Stimulated activated naive CD8-positive, alpha-beta T cell treated with anti-CD3 and anti-CD28 coated beads, Interleukin-15, amount 100 ng/mL, for 72 hours (primary cell): ENCODE measurements at regions not wholly inside any gene's neighbourhood (a gene's known extent, or its start where the extent isn't known, plus 50 kb on each side); places are given as distances from the start of the nearest gene placed in this dataset.

Experiments used
- ATAC-seq: fragments of 150-1000 bp; cut with Tn5 transposase; 2 replicates; pipeline ENCODE4 v1.10.0; 2021; ENCODE audit warnings: mild to moderate bottlenecking, moderate library complexity
- DNase-seq, 2 donors: peaks; one replicate each; pipeline ENCODE4 v3.0.0; 2021 to 2022
- H3K27ac Mint-ChIP-seq, 2 donors: one replicate each; pipeline ENCODE4 v1.8.0; 2022; ENCODE audit warnings: mild to moderate bottlenecking in 2 of 2, mixed read lengths in 2 of 2, moderate library complexity in 2 of 2
- H3K27me3 Mint-ChIP-seq: one replicate; pipeline ENCODE4 v1.8.0; 2022; ENCODE audit warnings: mixed read lengths
- H3K4me1 Mint-ChIP-seq: one replicate; pipeline ENCODE4 v1.8.0; 2022; ENCODE audit warnings: mild to moderate bottlenecking, mixed read lengths
- H3K4me3 Mint-ChIP-seq, 2 donors: one replicate each; pipeline ENCODE4 v1.8.0; 2022; ENCODE audit warnings: mild to moderate bottlenecking in 2 of 2, mixed read lengths in 2 of 2, moderate library complexity in 1 of 2
- H3K9me3 Mint-ChIP-seq, 2 donors: one replicate each; pipeline ENCODE4 v1.8.0; 2022; ENCODE audit warnings: mixed read lengths in 2 of 2

DNA sequence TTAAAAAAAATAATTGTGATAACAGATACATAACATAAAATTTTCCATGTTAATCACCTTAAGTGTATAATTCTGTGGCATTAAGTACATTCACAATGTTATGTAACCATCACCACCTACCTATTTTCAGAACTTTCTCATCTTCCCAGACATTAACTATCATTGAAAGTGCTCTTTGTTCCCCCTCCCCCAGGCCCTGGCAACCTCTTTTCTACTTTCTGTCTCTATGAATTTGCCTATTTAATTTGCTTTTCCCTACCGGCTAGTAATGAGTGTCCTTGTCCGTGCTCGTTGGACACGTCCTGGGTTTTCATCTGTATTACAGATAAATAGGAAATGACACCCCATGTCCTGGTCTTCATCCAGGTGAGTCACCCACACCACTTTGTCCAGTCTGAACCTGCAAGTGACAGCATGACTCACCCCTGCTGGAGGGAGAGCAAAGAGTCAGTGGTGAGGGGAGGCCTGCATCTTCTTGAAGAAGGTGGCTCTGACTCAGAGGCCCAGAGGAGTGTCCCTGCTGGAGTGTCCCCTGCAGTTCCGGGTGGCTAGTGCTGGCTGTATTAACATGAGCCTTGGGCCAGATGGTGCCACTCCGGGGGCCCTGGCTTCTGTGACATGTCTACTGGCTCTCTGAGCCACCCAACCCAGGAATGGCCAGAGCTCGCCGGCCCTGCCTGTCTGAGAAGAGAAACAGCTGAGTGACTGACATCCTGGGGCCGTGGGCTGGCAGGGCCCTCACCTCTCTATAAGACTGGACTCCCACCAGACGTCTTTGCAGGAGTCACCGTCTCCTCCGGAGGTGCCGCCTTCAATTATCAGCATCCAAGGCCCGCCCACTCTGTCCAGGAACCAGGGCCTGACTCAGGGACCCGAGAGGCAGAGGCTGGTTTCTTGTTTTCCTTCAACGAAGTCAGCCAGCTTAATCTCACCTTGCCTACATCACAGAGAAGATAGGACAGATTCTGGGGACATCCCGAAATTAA lies 503.2 kb upstream of the MKI67 start:
- Mint-ChIP-seq H3K27ac (no peak overlapping the region), H3K27me3 (peaks cover 33% of the 10 kb centered on the region), H3K4me1 (no peaks in the 10 kb centered on the region), H3K4me3 (no peak overlapping the region), H3K9me3 (no peaks in the 10 kb centered on the region)
- no peak for ATAC-seq
- DNase-seq: no peak

DNA sequence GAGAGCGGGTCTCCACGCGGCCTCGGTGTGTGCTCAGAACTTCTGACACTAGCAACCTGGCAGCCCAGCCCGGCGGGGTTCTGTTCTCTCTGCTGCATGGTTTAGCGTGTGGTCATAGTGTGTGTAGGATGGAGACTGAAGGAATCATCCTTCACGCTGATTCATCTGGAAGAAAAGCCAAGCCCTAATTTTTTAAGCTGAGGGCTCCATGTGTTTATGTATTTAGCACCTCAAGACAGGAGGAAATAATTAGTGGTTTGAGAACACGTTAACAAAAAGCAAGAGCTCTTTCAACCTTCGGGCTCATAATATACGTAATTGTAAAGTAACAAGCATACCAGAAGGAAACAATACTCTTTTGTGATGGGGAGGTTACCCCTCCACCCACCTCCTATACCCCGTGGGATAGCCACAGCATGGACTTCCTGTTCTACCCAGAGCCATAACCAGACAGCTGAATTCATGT lies 504.6 kb upstream of the MKI67 start:
- H3K27ac Mint-ChIP-seq: no peak overlapping the region
- ATAC-seq: no peak
- H3K4me3 Mint-ChIP-seq: no peak overlapping the region
- no peaks in the 10 kb centered on the region for H3K4me1 Mint-ChIP-seq
- peaks cover 39% of the 10 kb centered on the region for H3K27me3 Mint-ChIP-seq
- H3K9me3 Mint-ChIP-seq: no peaks in the 10 kb centered on the region
- no peak for DNase-seq

GRCh38 chr10:128631801-128632241 lies 505.6 kb upstream of the MKI67 start:
- no peak for ATAC-seq
- Mint-ChIP-seq H3K4me3 (no peak overlapping the region), H3K4me1 (no peaks in the 10 kb centered on the region), H3K27me3 (peaks cover 37% of the 10 kb centered on the region), H3K27ac (no peak overlapping the region), H3K9me3 (no peaks in the 10 kb centered on the region)
- no peak for DNase-seq

DNA sequence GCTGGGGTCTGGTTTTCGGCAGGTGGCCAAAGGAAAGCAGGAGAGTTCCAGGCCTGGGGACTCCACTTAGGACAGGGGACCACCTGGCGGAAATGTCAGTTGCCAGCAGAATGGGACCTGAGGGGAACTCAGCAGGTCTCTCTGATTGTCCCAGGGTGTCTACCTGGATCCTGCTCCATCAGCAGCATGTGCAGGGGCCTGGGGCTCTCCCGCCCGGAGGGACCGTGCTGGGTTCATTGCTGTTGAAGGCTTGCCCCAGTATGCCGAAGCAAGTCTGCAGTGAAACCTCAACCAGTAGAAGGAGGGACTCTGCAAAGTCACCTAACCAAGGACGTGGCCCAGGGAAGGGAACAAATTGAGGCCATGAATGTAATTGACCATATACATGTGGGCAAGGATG lies 506.5 kb upstream of the MKI67 start:
- H3K4me3 Mint-ChIP-seq: no peak overlapping the region

GRCh38 chr10:128633864-128634540 lies 507.8 kb upstream of the MKI67 start:
- Mint-ChIP-seq H3K4me1 (no peaks in the 10 kb centered on the region), H3K9me3 (no peaks in the 10 kb centered on the region), H3K4me3 (no peak overlapping the region), H3K27me3 (peaks cover 26% of the 10 kb centered on the region), H3K27ac (no peak overlapping the region)
- DNase-seq (no peak), ATAC-seq (no peak)

More for the DNA sequence above, 506.5 kb upstream of the MKI67 start:
- no peaks in the 10 kb centered on the region for H3K9me3 Mint-ChIP-seq
- H3K27me3 Mint-ChIP-seq: peaks cover 28% of the 10 kb centered on the region
- no peak overlapping the region for H3K27ac Mint-ChIP-seq
- no peaks in the 10 kb centered on the region for H3K4me1 Mint-ChIP-seq
- no peak for DNase-seq
- ATAC-seq: no peak

- H3K27me3 Mint-ChIP-seq: no peaks in the 10 kb centered on the region
- no peaks in the 10 kb centered on the region for H3K9me3 Mint-ChIP-seq
- H3K4me3 Mint-ChIP-seq: no peak overlapping the region
- ATAC-seq (no peak), DNase-seq (no peak)
- no peaks in the 10 kb centered on the region for H3K4me1 Mint-ChIP-seq
- H3K27ac Mint-ChIP-seq: no peak overlapping the region
Observed at GRCh38 chr10:128642023-128642422, 515.8 kb upstream of the MKI67 start.

- Mint-ChIP-seq H3K4me3 (no peak overlapping the region), H3K4me1 (no peaks in the 10 kb centered on the region), H3K27ac (no peak overlapping the region), H3K27me3 (no peaks in the 10 kb centered on the region), H3K9me3 (no peaks in the 10 kb centered on the region)
- DNase-seq (no peak), ATAC-seq (no peak)
Observed at GRCh38 chr10:128642502-128642901, 516.3 kb upstream of the MKI67 start.

DNA sequence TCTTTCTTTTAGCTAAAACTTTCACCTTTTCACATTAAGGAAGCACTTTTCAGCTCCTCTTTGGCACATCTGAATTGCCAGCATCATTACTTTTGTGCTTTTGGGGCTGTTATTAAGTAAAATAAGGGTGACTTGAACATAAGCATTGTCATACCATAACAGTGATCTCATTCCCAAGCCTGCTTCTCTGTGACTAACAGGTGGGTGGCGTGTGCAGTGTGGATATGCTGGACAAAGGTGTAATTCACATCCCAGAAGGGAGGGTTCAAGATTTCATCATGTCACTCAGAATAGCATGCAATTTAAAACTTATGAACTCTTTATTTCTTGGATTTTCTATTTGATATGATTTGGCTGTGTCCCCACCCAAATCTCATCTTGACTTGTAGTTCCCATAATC lies 517.4 kb upstream of the MKI67 start:
- Mint-ChIP-seq H3K4me3 (no peak overlapping the region), H3K27me3 (no peaks in the 10 kb centered on the region), H3K27ac (no peak overlapping the region), H3K9me3 (no peaks in the 10 kb centered on the region), H3K4me1 (no peaks in the 10 kb centered on the region)
- DNase-seq (no peak), ATAC-seq (no peak)

DNA sequence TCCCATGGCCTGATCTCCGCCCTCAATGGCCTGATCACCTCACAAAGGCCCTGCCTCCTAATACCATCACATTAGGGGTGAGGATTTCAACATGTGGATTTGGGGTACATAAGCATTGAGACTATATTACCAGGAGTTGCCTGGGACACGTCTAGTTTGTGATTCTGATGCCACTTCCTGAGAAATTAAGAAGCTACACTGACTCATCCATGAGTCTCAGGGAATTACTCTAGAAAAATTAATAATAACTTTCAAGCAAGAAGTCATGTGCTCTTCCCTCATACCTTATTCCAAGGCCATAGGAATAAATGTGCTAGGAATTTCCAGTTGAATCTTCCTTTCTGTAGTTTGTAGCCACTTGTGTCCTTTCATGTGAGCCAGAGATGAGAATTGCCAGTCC lies 519.3 kb upstream of the MKI67 start:
- no peaks in the 10 kb centered on the region for H3K4me1 Mint-ChIP-seq
- H3K27me3 Mint-ChIP-seq: no peaks in the 10 kb centered on the region
- no peak overlapping the region for H3K4me3 Mint-ChIP-seq
- DNase-seq (no peak), ATAC-seq (no peak)
- no peak overlapping the region for H3K27ac Mint-ChIP-seq
- no peaks in the 10 kb centered on the region for H3K9me3 Mint-ChIP-seq

- Mint-ChIP-seq H3K27ac (no peak overlapping the region), H3K27me3 (no peaks in the 10 kb centered on the region), H3K4me1 (no peaks in the 10 kb centered on the region), H3K9me3 (no peaks in the 10 kb centered on the region), H3K4me3 (no peak overlapping the region)
- DNase-seq (no peak), ATAC-seq (no peak)
Observed at GRCh38 chr10:128646956-128647355, 520.7 kb upstream of the MKI67 start.

DNA sequence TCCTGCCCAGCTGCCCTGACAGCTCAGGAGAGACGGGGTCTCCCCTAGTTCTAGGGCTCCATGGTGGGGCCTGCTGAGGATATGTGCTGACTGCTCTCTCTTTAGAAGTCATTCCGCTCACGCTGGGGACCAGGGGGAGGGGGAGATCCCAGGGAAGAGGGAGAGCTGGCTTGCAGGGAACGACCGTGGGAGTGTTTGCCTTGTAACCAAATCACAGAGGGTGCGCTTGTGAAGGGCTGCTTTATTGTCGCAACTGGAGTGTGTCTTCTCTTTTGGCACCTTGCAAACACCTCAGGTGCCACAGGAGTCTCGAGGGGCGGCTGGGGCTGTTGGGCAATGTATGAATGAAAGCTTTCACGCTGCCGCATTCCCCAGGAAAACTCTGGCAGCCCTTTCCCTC lies 531.3 kb upstream of the MKI67 start:
- Mint-ChIP-seq H3K27ac (no peak overlapping the region), H3K4me1 (no peaks in the 10 kb centered on the region), H3K9me3 (peaks cover 5 to 7% of the 10 kb centered on the region in 2 donors), H3K4me3 (no peak overlapping the region), H3K27me3 (peaks cover 6% of the 10 kb centered on the region)
- ATAC-seq (no peak), DNase-seq (no peak)

GRCh38 chr10:128660726-128661125 lies 534.5 kb upstream of the MKI67 start:
- peaks cover 11 to 18% of the 10 kb centered on the region in 2 donors for H3K9me3 Mint-ChIP-seq
- peaks cover 18% of the 10 kb centered on the region for H3K27me3 Mint-ChIP-seq
- ATAC-seq (no peak), DNase-seq (no peak)
- H3K4me1 Mint-ChIP-seq: no peaks in the 10 kb centered on the region
- no peak overlapping the region for H3K27ac Mint-ChIP-seq
- H3K4me3 Mint-ChIP-seq: no peak overlapping the region

DNA sequence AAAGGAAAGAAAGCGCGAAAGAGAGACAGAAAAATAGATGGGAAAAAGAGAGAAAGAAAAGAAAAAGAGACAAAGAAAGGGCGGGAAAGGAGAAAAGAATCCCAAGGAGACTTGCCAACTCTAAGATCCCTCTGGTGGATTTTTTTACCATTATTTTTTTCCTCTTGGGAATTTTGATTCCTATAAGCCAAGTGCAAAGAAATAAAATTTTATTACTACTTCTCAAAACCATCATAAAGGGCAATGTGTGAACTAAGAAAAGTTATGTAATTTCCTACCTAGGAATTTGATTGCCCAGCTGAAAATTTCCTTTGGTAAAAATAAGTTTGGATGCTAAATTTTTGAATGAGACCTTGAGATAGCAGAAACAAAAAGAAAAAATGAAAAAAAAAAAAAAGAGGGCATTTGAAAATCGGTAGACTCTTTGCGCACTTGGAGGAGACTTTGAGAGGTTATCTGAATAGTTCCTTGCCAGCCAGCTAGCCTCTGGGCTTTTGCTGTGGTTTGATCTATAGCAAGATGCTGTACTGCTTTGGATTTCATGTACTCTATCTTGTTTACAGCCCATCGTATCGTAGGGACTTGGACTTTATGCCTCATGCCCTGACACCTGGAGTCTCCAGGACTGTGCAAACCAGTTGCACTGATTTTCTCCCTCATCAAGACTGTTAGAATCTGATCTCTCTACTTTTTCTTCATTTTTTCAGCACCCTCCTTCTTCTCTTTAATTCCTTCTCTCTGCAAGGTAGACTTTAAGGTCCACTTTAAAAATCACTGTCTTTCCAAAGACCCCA lies 535.4 kb upstream of the MKI67 start:
- H3K27ac Mint-ChIP-seq: no peak overlapping the region
- ATAC-seq (no peak), DNase-seq (no peak)
- no peaks in the 10 kb centered on the region for H3K4me1 Mint-ChIP-seq
- H3K4me3 Mint-ChIP-seq: no peak overlapping the region
- H3K27me3 Mint-ChIP-seq: peaks cover 18% of the 10 kb centered on the region
- peaks cover 11 to 18% of the 10 kb centered on the region in 2 donors for H3K9me3 Mint-ChIP-seq

- ATAC-seq (no peak), DNase-seq (no peak)
- peaks cover 11 to 18% of the 10 kb centered on the region in 2 donors for H3K9me3 Mint-ChIP-seq
- H3K4me1 Mint-ChIP-seq: no peaks in the 10 kb centered on the region
- H3K4me3 Mint-ChIP-seq: no peak overlapping the region
- no peak overlapping the region for H3K27ac Mint-ChIP-seq
- peaks cover 18% of the 10 kb centered on the region for H3K27me3 Mint-ChIP-seq
Observed at GRCh38 chr10:128662520-128662919, 536.3 kb upstream of the MKI67 start.

DNA sequence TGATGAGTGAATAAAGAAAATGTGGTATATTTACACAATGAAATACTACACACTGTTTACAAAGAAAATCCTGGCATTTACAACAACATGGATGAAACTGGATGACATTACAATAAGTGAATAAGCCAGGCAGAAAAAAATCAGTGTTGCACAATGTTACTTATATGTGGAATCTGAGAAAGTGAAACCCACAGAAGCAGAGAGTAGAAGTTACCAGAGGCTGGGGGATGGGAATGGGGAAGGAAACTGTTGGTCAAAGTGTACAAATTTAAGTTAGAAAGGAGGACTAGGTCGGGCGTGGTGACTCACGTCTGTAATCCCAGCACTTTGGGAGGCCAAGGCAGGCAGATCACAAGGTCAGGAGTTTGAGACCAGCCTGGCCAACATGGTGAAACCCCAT lies 538.5 kb upstream of the MKI67 start:
- H3K27ac Mint-ChIP-seq: no peak overlapping the region
- H3K4me3 Mint-ChIP-seq: no peak overlapping the region
- peaks cover 18% of the 10 kb centered on the region for H3K27me3 Mint-ChIP-seq
- no peaks in the 10 kb centered on the region for H3K4me1 Mint-ChIP-seq
- DNase-seq (no peak), ATAC-seq (no peak)
- peaks cover 11 to 18% of the 10 kb centered on the region in 2 donors for H3K9me3 Mint-ChIP-seq
